OCI-LY3 (cell line): ENCODE measurements at regions not wholly inside any gene's neighbourhood (a gene's known extent, or its start where the extent isn't known, plus 50 kb on each side); places are given as distances from the start of the nearest gene placed in this dataset.

Source experiments
- CTCF ChIP-seq: fragments of 200-600, 300-600 bp; sonication (generic); IDR thresholded peaks from 2 replicates; pipeline ENCODE4 v1.5.1; 2014; ENCODE audit warnings: antibody characterized with exemption, low read length, low read depth
- EZH2phosphoT487 ChIP-seq: fragments of 200-600 bp; shearing (Covaris generic); IDR thresholded peaks from 2 replicates; pipeline ENCODE4 v1.6.1; 2018; ENCODE audit warnings: antibody characterized with exemption, mixed run types, low read depth

- TF ChIP-seq CTCF (no peak), EZH2phosphoT487 (no peak)
Measured at GRCh38 chr18:27749194-27749593, 427.7 kb downstream of the CDH2 start.
